Panc1 (cell line): ENCODE measurements at regions not wholly inside any gene's neighbourhood (a gene's known extent, or its start where the extent isn't known, plus 50 kb on each side); places are given as distances from the start of the nearest gene placed in this dataset.

Experiments
- ATAC-seq: fragments of 200-7000 bp; cut with Tn5 transposase; 2 replicates; pipeline ENCODE4 v1.9.1; 2020; ENCODE audit warnings: mild to moderate bottlenecking, moderate library complexity
- BruUV-seq: library from RNA; stranded (reverse); fragments of 400-500 nt; replicated peaks from 2 replicates; lab custom pipeline; 2021; lab: Mats Ljungman, UMichigan
- CTCF ChIA-PET: fragments of 300-600 bp; sonication (Branson Sonifier 250); formaldehyde crosslinking; loops from one replicate; lab custom pipeline; 2022; ENCODE audit warnings: antibody characterized with exemption; lab: Charles Lee
- POLR2A ChIA-PET: fragments of 300-600 bp; sonication (Branson Sonifier 250); formaldehyde crosslinking; loops from one replicate; lab custom pipeline; 2022; ENCODE audit warnings: antibody characterized with exemption; lab: Charles Lee
- DNase-seq: peaks from one replicate; pipeline ENCODE4 v3.0.0-alpha.2; 2010; ENCODE audit warnings: low read depth, low spot score
- H3K27ac ChIP-seq: 2 replicates; pipeline ENCODE4 v1.5.1; 2011; ENCODE audit warnings: mild to moderate bottlenecking, low read length, inconsistent platforms
- H3K27me3 ChIP-seq: fragments of 200-500 bp; sonication (Bioruptor generic); 2 replicates; pipeline ENCODE4 v1.6.0; 2014; ENCODE audit warnings: low read length, inconsistent platforms; ENCODE audit not compliant: control insufficient read depth, insufficient read depth
- H3K36me3 ChIP-seq: fragments of 200-500 bp; sonication (Bioruptor generic); 2 replicates; pipeline ENCODE4 v1.5.1; 2014; ENCODE audit warnings: inconsistent platforms, mild to moderate bottlenecking, low read length, moderate library complexity; ENCODE audit not compliant: control insufficient read depth, insufficient read depth
- H3K4me1 ChIP-seq: 2 replicates; pipeline ENCODE4 v1.5.1; 2011; ENCODE audit warnings: inconsistent platforms, mild to moderate bottlenecking, low read length, moderate library complexity; ENCODE audit not compliant: control insufficient read depth, insufficient read depth
- H3K4me3 ChIP-seq, 2 experiments: 2 replicates each; pipeline ENCODE4 v1.5.1; 2011 to 2012; ENCODE audit warnings: low read depth in 2 of 2, low read length in 2 of 2, mild to moderate bottlenecking in 2 of 2, inconsistent platforms in 1 of 2, moderate library complexity in 1 of 2
- H3K9me3 ChIP-seq: fragments of 200-500 bp; sonication (Bioruptor generic); 2 replicates; pipeline ENCODE4 v1.5.1; 2014; ENCODE audit warnings: low read depth, mild to moderate bottlenecking, inconsistent platforms, low read length, moderate library complexity; ENCODE audit not compliant: control insufficient read depth, insufficient read depth
- POLR2AphosphoS5 ChIP-seq: IDR thresholded peaks from 2 replicates; pipeline ENCODE4 v1.6.1; 2012; ENCODE audit warnings: mild to moderate bottlenecking, low read depth, low read length, moderate library complexity
- SIN3A ChIP-seq: IDR thresholded peaks from 2 replicates; pipeline ENCODE4 v1.6.1; 2012; ENCODE audit warnings: low read depth, mild to moderate bottlenecking, low read length, moderate library complexity, borderline replicate concordance; ENCODE audit not compliant: insufficient read depth
- TCF7L2 ChIP-seq: IDR thresholded peaks from 2 replicates; pipeline ENCODE4 v1.6.1; 2011; ENCODE audit warnings: mild to moderate bottlenecking, low read depth, low read length, inconsistent platforms
- in situ Hi-C: cut with HindIII; loops from 2 replicates; pipeline ENCODE4 v1.10.0; 2016; ENCODE audit warnings: low sequenced_read_pairs, low pct_unique_long_range_greater_than_20kb
- intact Hi-C: fragments of 100-400 bp; cut with micrococcal nuclease; formaldehyde crosslinking; loops from one replicate; pipeline ENCODE4 v1.10.0; 2022; ENCODE audit not compliant: unreplicated experiment
- TF ChIP-seq, protein P1 (sequence below): fragments of 450-650 bp; IDR thresholded peaks from 2 replicates; pipeline ENCODE4 v1.5.1; 2017; ENCODE audit warnings: mild to moderate bottlenecking
- TF ChIP-seq, protein P2 (sequence below), 2 experiments: IDR thresholded peaks; 2 replicates each; pipeline ENCODE4 v1.6.1; 2011 to 2012; ENCODE audit warnings: low read depth in 2 of 2, control low read depth in 1 of 2, low read length in 1 of 2, mild to moderate bottlenecking in 1 of 2, moderate library complexity in 1 of 2; ENCODE audit not compliant: insufficient read depth in 1 of 2

DNA sequence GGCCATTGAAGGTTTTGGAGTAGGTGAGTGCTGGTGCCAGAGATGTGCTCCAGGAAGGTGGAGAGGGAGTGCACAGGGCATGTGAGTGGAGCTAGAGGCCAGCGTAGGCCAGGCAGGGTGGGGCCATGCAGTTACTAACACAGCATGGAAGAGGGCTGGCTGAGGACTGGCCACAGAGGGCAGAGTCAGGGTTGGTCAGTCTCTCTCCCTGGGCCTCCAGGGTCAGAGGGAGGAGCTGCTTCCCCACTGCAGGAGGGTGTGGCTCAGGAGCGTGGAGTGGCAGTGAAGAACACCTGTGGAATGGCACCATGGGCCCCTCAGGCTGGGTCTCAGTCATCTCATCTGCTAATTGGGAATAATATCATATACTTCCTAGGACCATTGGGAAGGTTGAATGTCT is 167.7 kb downstream of the MACROH2A1 start:
- H3K36me3 ChIP-seq: no peaks in the 10 kb centered on the region
- in situ Hi-C loops: no loop called here
- POLR2A ChIA-PET: no interaction called here
- no peak for DNase-seq
- CTCF ChIA-PET: no interaction called here
- H3K27ac ChIP-seq: no peak overlapping the region
- no peaks in the 10 kb centered on the region; the same call in 1 of the 2 replicates for H3K27me3 ChIP-seq
- no peaks in the 10 kb centered on the region for H3K9me3 ChIP-seq
- TF ChIP-seq, protein P1, sequence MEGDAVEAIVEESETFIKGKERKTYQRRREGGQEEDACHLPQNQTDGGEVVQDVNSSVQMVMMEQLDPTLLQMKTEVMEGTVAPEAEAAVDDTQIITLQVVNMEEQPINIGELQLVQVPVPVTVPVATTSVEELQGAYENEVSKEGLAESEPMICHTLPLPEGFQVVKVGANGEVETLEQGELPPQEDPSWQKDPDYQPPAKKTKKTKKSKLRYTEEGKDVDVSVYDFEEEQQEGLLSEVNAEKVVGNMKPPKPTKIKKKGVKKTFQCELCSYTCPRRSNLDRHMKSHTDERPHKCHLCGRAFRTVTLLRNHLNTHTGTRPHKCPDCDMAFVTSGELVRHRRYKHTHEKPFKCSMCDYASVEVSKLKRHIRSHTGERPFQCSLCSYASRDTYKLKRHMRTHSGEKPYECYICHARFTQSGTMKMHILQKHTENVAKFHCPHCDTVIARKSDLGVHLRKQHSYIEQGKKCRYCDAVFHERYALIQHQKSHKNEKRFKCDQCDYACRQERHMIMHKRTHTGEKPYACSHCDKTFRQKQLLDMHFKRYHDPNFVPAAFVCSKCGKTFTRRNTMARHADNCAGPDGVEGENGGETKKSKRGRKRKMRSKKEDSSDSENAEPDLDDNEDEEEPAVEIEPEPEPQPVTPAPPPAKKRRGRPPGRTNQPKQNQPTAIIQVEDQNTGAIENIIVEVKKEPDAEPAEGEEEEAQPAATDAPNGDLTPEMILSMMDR: no peak
- TF ChIP-seq SIN3A (no peak), POLR2AphosphoS5 (no peak), TCF7L2 (no peak)
- TF ChIP-seq, protein P2, sequence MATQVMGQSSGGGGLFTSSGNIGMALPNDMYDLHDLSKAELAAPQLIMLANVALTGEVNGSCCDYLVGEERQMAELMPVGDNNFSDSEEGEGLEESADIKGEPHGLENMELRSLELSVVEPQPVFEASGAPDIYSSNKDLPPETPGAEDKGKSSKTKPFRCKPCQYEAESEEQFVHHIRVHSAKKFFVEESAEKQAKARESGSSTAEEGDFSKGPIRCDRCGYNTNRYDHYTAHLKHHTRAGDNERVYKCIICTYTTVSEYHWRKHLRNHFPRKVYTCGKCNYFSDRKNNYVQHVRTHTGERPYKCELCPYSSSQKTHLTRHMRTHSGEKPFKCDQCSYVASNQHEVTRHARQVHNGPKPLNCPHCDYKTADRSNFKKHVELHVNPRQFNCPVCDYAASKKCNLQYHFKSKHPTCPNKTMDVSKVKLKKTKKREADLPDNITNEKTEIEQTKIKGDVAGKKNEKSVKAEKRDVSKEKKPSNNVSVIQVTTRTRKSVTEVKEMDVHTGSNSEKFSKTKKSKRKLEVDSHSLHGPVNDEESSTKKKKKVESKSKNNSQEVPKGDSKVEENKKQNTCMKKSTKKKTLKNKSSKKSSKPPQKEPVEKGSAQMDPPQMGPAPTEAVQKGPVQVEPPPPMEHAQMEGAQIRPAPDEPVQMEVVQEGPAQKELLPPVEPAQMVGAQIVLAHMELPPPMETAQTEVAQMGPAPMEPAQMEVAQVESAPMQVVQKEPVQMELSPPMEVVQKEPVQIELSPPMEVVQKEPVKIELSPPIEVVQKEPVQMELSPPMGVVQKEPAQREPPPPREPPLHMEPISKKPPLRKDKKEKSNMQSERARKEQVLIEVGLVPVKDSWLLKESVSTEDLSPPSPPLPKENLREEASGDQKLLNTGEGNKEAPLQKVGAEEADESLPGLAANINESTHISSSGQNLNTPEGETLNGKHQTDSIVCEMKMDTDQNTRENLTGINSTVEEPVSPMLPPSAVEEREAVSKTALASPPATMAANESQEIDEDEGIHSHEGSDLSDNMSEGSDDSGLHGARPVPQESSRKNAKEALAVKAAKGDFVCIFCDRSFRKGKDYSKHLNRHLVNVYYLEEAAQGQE (IDR thresholded peaks at IDR 0.05; ENCODE audit: insufficient read depth in 1 of 2, low read depth in 2 of 2, low read length in 1 of 2): no peak
- no peaks in the 10 kb centered on the region for H3K4me1 ChIP-seq
- ATAC-seq: no peak
- intact Hi-C loops: no loop called here
- no peak overlapping the region for H3K4me3 ChIP-seq
- no TSS peak for BruUV-seq

DNA sequence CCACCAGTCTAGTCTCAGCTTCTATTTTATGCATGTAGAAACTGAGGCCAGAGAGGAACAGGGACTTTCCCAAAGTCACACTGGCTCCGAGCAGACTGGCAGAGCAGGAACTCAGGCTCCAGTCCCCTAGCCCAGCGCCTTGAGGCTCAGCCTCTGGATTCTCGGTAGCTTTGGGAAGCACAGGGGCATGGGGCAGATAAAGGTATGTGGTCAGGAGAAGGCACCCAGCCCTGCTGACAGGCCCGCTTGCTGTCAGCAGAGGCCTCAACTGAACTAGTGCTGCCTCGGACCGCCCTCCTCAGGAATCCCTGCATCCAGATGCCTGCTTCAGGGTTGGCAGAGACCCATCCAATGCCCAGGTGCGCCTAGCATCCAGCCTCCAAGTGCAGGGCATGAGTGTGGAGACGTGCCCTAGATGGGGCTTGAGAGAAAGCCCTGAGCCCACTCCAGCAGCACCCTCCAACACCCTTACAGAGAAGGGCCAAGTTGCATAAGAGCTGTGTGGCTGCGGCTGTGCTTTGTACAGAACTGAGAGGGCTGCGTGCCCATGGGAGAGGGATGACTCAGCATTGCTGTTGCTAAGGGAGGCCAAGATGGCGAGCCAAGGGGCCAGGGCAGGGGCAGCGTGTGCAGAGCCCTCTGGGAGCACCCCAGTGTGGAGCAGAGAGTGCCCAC is 168.6 kb downstream of the MACROH2A1 start:
- CTCF ChIA-PET: no interaction called here
- intact Hi-C loops: no loop called here
- no peak for DNase-seq
- in situ Hi-C loops: no loop called here
- Histone ChIP-seq H3K4me1 (no peaks in the 10 kb centered on the region), H3K27me3 (no peaks in the 10 kb centered on the region; the same call in 1 of the 2 replicates), H3K27ac (no peak overlapping the region), H3K36me3 (no peaks in the 10 kb centered on the region), H3K9me3 (no peaks in the 10 kb centered on the region), H3K4me3 (no peak overlapping the region)
- BruUV-seq: no TSS peak
- TF ChIP-seq, protein P2 (IDR thresholded peaks at IDR 0.05; ENCODE audit: insufficient read depth in 1 of 2, low read depth in 2 of 2, low read length in 1 of 2): no peak
- TF ChIP-seq TCF7L2 (no peak), POLR2AphosphoS5 (no peak), SIN3A (no peak)
- TF ChIP-seq, protein P1: no peak
- ATAC-seq: no peak
- POLR2A ChIA-PET: no interaction called here
